HAP-1 (cell line): ENCODE measurements at regions not wholly inside any gene's neighbourhood (a gene's known extent, or its start where the extent isn't known, plus 50 kb on each side); places are given as distances from the start of the nearest gene placed in this dataset.

Experiments
- DNase-seq, 2 experiments: peaks; one replicate each; pipeline ENCODE4 v3.0.0-alpha.2; 2016 to 2020; ENCODE audit warnings: low spot score in 2 of 2
- H3K27me3 ChIP-seq: fragments of 250-450 bp; sonication (Bioruptor Pico); 2 replicates; pipeline ENCODE4 v1.5.1; 2020; ENCODE audit warnings: low read depth, mild to moderate bottlenecking, moderate library complexity
- H3K36me3 ChIP-seq: fragments of 250-450 bp; sonication (Bioruptor Pico); replicated peaks from 2 replicates; pipeline ENCODE4 v1.5.1; 2020; ENCODE audit warnings: mild to moderate bottlenecking
- H3K4me1 ChIP-seq: fragments of 250-450 bp; sonication (Bioruptor Pico); 2 replicates; pipeline ENCODE4 v1.5.1; 2020; ENCODE audit warnings: mild to moderate bottlenecking
- H3K4me3 ChIP-seq: fragments of 250-450 bp; sonication (Bioruptor Pico); 2 replicates; pipeline ENCODE4 v1.5.1; 2020; ENCODE audit warnings: mild to moderate bottlenecking, moderate library complexity
- H3K9me3 ChIP-seq: fragments of 250-450 bp; sonication (Bioruptor Pico); 2 replicates; pipeline ENCODE4 v1.5.1; 2020; ENCODE audit warnings: mild to moderate bottlenecking, moderate library complexity
- in situ Hi-C: fragments of 300-500 bp; cut with MboI; formaldehyde crosslinking; loops from 3 replicates; pipeline ENCODE4 v1.14.3; 2020; ENCODE audit warnings: low sequenced_read_pairs, inconsistent platforms, mixed read lengths

DNA sequence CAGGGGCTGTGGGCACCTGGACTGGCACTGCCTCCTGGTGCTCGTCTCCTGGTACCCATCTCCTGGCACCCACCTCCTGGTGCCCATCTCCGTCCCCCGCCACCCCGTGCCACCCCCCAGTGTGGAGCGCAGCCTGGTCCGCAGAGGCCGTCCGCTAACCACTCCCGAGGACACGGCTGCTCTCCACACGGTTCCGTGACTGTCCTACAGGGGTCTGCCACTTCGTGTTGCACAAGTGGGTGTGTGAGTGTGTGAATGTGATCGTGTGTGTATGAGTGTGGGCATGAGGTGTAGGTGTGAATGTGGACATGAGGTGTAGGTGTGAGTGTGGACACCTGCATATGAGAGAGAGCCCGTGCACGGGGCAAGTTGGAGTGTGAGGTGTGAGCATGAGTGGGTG is 119.4 kb upstream of the HS6ST1 start:
- Histone ChIP-seq H3K27me3 (no peaks in the 10 kb centered on the region), H3K4me1 (peaks cover 13% of the 10 kb centered on the region), H3K9me3 (no peaks in the 10 kb centered on the region), H3K36me3 (no peaks in the 10 kb centered on the region), H3K4me3 (no peak overlapping the region)
- DNase-seq = peak in 1 of 2 experiments; percentile 2
- in situ Hi-C loops = no loop called here

GRCh38 chr2:128438586-128438985 is 119.9 kb upstream of the HS6ST1 start:
- H3K9me3 ChIP-seq = no peaks in the 10 kb centered on the region
- H3K4me3 ChIP-seq = no peak overlapping the region
- peak in 1 of 2 experiments; percentile 2 for DNase-seq
- in situ Hi-C loops = no loop called here
- H3K36me3 ChIP-seq = no peaks in the 10 kb centered on the region
- H3K27me3 ChIP-seq = no peaks in the 10 kb centered on the region
- H3K4me1 ChIP-seq = peaks cover 13% of the 10 kb centered on the region

GRCh38 chr2:128439031-128439790 is 120.5 kb upstream of the HS6ST1 start:
- DNase-seq = peak in 1 of 2 experiments; percentile 4
- in situ Hi-C loops = no loop called here

DNA sequence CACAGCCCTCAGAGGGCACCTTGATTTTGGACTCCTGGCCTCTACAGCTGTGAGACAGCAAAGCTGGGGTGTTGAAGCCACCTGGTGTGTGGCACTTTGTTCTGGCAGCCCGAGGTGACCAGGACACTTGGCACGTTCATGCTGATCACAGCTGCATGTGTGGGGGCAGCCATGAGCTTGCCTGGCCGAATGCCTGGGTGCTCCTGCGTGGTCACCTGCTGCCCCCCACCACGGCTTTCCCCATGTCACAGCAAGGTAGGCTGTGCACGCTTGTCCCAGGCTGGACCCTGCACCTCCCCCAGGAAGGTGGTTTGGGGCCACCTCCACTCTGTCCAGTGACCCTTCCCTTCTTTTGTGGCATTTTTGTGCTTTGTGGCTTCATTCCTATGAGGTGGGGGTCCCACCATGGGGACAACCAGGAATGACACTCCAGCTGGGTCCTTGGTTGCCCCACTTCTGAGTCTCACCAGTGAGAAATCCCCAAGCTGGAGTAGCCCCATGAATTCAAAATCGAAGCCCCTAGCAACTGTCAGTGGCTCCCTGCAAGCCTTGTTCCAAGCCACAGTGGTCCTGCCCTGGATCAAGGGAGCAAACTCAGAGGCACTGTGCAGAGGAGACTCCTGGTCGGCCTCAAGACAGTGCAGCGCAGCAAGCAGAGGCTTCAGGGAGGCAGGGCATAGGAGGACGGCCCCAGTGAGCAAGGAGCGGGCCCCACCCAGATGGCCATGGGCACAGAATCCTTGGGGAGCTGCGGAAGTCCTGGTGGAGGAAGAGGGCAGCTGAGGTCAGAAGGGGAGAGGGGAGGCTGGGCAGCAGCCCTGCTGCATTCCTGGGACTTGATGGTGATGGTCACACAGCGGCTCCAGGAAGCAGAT is 121.4 kb upstream of the HS6ST1 start:
- Histone ChIP-seq H3K9me3 (no peaks in the 10 kb centered on the region), H3K27me3 (no peaks in the 10 kb centered on the region), H3K4me1 (peaks cover 13% of the 10 kb centered on the region), H3K36me3 (no peaks in the 10 kb centered on the region), H3K4me3 (no peak overlapping the region)
- DNase-seq = peak in 1 of 2 experiments; percentile 2
- in situ Hi-C loops = no loop called here

More at GRCh38 chr2:128439031-128439790, 120.5 kb upstream of the HS6ST1 start:
- no peaks in the 10 kb centered on the region for H3K36me3 ChIP-seq
- H3K27me3 ChIP-seq = no peaks in the 10 kb centered on the region
- H3K4me1 ChIP-seq = peaks cover 13% of the 10 kb centered on the region
- no peaks in the 10 kb centered on the region for H3K9me3 ChIP-seq
- H3K4me3 ChIP-seq = no peak overlapping the region

DNA sequence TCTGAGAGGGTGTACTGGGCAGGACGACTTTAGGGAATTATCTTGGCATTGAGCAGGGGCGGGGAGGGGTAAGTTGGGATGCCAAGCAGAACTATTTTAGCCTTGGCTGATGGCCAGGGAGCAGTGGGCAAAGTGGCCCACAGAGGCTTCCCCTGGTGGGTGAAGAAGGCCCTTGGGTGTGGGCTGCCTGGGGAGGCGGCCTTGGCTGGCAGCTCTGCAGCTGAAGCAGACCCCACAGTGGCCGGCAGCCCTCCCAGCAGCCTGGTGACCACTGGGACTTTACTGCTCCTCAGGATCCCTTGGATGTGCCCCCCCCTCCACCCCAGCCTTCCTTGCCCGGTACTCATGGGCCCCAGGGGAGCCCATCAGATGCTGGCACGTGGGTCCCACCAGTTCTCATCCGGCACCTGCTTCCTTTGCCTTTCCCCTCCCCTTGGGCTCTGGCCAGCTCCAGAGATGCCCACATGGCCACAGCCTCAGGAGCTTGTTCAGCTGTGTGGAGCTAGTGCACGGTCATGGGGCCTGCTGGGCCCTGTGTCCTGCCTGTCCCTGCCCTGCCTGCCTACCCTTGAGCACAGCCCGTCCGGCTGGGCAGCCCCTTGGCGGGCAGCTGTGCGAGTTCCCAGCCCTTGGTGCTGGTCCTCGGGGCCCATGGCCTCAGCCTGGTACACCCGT is 122.1 kb upstream of the HS6ST1 start:
- in situ Hi-C loops = no loop called here
- Histone ChIP-seq H3K9me3 (no peaks in the 10 kb centered on the region), H3K4me1 (peaks cover 13% of the 10 kb centered on the region), H3K4me3 (no peak overlapping the region), H3K36me3 (no peaks in the 10 kb centered on the region), H3K27me3 (no peaks in the 10 kb centered on the region)
- peak in 1 of 2 experiments; percentile 5 for DNase-seq

GRCh38 chr2:128441341-128442052 is 122.8 kb upstream of the HS6ST1 start:
- no peaks in the 10 kb centered on the region for H3K36me3 ChIP-seq
- no peaks in the 10 kb centered on the region for H3K9me3 ChIP-seq
- H3K4me1 ChIP-seq = peaks cover 13% of the 10 kb centered on the region
- H3K4me3 ChIP-seq = no peak overlapping the region
- no peaks in the 10 kb centered on the region for H3K27me3 ChIP-seq
- peak in 1 of 2 experiments; percentile 7 for DNase-seq
- in situ Hi-C loops = no loop called here

GRCh38 chr2:128442053-128442751 is 123.5 kb upstream of the HS6ST1 start:
- DNase-seq = peak; percentile 54 to 77
- Histone ChIP-seq H3K36me3 (no peaks in the 10 kb centered on the region), H3K4me1 (peaks cover 13% of the 10 kb centered on the region), H3K27me3 (no peaks in the 10 kb centered on the region), H3K4me3 (no peak overlapping the region), H3K9me3 (no peaks in the 10 kb centered on the region)
- in situ Hi-C loops = no loop called here

GRCh38 chr2:128442891-128443302 is 124.2 kb upstream of the HS6ST1 start:
- Histone ChIP-seq H3K36me3 (no peaks in the 10 kb centered on the region), H3K4me1 (peaks cover 13% of the 10 kb centered on the region), H3K4me3 (no peak overlapping the region), H3K27me3 (no peaks in the 10 kb centered on the region), H3K9me3 (no peaks in the 10 kb centered on the region)
- DNase-seq = peak in 1 of 2 experiments; percentile 26
- in situ Hi-C loops = no loop called here

- peak in 1 of 2 experiments; percentile 1 for DNase-seq
- Histone ChIP-seq H3K27me3 (no peaks in the 10 kb centered on the region), H3K4me1 (peaks cover 13% of the 10 kb centered on the region), H3K36me3 (no peaks in the 10 kb centered on the region), H3K4me3 (no peak overlapping the region), H3K9me3 (no peaks in the 10 kb centered on the region)
- in situ Hi-C loops = no loop called here
These were observed 125.6 kb upstream of the HS6ST1 start for GRCh38 chr2:128444121-128444771.

DNA sequence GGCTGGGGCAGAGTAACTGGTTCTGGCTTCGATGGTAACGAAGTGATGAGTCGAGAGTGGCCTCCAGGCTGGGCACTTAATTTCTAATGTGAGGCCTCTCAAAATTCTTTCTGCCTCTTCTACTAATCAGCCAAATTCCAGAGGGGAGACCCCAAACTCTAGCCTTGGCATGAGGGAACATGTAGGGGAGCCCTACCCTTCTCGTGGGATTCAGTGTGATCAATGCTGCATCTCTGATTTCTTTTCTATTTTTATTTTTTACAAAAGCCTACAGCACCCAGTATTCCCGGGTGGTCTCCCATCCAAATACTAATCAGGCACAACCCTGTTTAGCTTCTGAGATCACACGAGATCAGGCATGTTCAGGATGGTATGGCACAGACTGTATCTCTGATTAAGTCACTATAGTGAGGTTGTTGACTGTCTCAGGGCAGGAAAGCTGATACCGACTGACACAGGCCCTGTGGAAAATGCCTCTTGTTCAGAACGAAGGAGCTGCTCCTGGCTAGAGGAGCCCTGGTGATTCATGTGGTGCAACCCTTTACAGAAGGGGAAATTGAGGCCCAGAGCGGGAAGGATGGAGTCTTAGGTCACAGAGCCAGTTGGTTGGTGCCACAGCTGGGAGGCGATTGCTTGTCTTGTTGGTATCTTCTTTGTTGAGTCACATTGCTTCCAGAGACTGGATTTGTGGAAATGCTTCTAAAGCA is 126.3 kb upstream of the HS6ST1 start:
- Histone ChIP-seq H3K36me3 (no peaks in the 10 kb centered on the region), H3K4me3 (no peak overlapping the region), H3K9me3 (no peaks in the 10 kb centered on the region), H3K27me3 (no peaks in the 10 kb centered on the region), H3K4me1 (peaks cover 13% of the 10 kb centered on the region)
- in situ Hi-C loops = no loop called here
- peak in 1 of 2 experiments; percentile 1 for DNase-seq

GRCh38 chr2:128445523-128445900 is 126.8 kb upstream of the HS6ST1 start:
- Histone ChIP-seq H3K4me1 (peaks cover 13% of the 10 kb centered on the region), H3K4me3 (no peak overlapping the region), H3K27me3 (no peaks in the 10 kb centered on the region), H3K36me3 (no peaks in the 10 kb centered on the region), H3K9me3 (no peaks in the 10 kb centered on the region)
- in situ Hi-C loops = no loop called here
- no peak for DNase-seq
